A673 (cell line): ENCODE measurements at regions not wholly inside any gene's neighbourhood (a gene's known extent, or its start where the extent isn't known, plus 50 kb on each side); places are given as distances from the start of the nearest gene placed in this dataset.
"Not testable (repeated sequence)": the region's sequence is repeated elsewhere in the genome, so short reads cannot be mapped to it uniquely, and the experiment has no call there.

Source experiments
- CTCF ChIP-seq: fragments of 300-800, 200-600 bp; sonication (generic); conservative IDR thresholded peaks from 2 replicates; pipeline ENCODE4 v1.5.1; 2017; ENCODE audit warnings: low read depth, mild to moderate bottlenecking, antibody characterized with exemption, low read length, moderate library complexity, mixed read lengths
- EZH2 ChIP-seq: fragments of 200-600 bp; sonication (generic); IDR thresholded peaks from 2 replicates; pipeline ENCODE4 v1.6.1; 2017; ENCODE audit warnings: borderline replicate concordance, low read depth, mild to moderate bottlenecking, mixed read lengths, antibody characterized with exemption, low read length; ENCODE audit not compliant: poor library complexity, severe bottlenecking

- not testable (repeated sequence) for TF ChIP-seq CTCF, EZH2
These were observed 1835.5 kb upstream of the PIK3C3 start for GRCh38 chr18:40119581-40119980.
